ENCODE measurements at regions not wholly inside any gene's neighbourhood (a gene's known extent, or its start where the extent isn't known, plus 50 kb on each side); places are given as distances from the start of the nearest gene placed in this dataset.

DNA sequence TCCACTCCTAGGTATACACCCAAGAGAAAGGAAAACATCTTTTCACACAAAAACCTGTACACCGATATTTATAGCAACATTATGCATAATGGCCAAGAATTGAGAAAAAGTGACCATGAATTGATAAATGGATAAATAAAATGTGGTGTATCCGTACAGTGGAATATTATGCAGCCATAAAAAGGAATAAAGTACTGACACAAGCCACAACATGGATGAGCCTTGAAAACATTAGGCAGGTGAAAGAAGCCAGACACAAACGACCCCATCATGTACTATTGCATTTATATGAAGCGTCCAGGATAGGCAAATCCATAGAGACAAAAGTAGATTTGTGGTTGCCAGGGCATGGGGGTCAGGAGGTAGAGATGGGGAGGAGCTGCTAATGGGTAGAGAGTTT, 64.2 kb upstream of the SLC6A6 start:
- H3K27me3 ChIP-seq = no peaks in the 10 kb centered on the region
- no peak overlapping the region for H3K27ac ChIP-seq
- no peak overlapping the region for H3K4me3 Mint-ChIP-seq
- H3K27ac Mint-ChIP-seq = peak overlapping the region; percentile 35
- no peak overlapping the region for H3K9ac ChIP-seq
- no peak overlapping the region for H3K4me3 ChIP-seq
- H4K20me1 ChIP-seq (ENCODE audit: low read depth) = no peaks in the 10 kb centered on the region
- H3K9me3 ChIP-seq (ENCODE audit: low read depth) = no peaks in the 10 kb centered on the region
- H3K36me3 ChIP-seq = no peaks in the 10 kb centered on the region
- peaks cover 12% of the 10 kb centered on the region for H3K27me3 Mint-ChIP-seq (ENCODE audit: insufficient read depth, low read depth)
- TF ChIP-seq EZH2phosphoT487 (IDR thresholded peaks at IDR 0.05) (no peak), EZH2 (IDR thresholded peaks at IDR 0.05) (no peak)
- TF ChIP-seq, protein P1, sequence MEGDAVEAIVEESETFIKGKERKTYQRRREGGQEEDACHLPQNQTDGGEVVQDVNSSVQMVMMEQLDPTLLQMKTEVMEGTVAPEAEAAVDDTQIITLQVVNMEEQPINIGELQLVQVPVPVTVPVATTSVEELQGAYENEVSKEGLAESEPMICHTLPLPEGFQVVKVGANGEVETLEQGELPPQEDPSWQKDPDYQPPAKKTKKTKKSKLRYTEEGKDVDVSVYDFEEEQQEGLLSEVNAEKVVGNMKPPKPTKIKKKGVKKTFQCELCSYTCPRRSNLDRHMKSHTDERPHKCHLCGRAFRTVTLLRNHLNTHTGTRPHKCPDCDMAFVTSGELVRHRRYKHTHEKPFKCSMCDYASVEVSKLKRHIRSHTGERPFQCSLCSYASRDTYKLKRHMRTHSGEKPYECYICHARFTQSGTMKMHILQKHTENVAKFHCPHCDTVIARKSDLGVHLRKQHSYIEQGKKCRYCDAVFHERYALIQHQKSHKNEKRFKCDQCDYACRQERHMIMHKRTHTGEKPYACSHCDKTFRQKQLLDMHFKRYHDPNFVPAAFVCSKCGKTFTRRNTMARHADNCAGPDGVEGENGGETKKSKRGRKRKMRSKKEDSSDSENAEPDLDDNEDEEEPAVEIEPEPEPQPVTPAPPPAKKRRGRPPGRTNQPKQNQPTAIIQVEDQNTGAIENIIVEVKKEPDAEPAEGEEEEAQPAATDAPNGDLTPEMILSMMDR (IDR thresholded peaks at IDR 0.05) = no peak
- H3K4me1 Mint-ChIP-seq = peaks cover 15% of the 10 kb centered on the region
- no peak overlapping the region for H2AFZ ChIP-seq (replicated peaks)
- no peaks in the 10 kb centered on the region for H3F3A ChIP-seq (ENCODE audit: low read depth)
- H3K9me3 Mint-ChIP-seq = no peaks in the 10 kb centered on the region
- no peaks in the 10 kb centered on the region for H3K79me2 ChIP-seq (ENCODE audit: low read depth)
- no peaks in the 10 kb centered on the region for H3K36me3 Mint-ChIP-seq
- H3K4me1 ChIP-seq = no peaks in the 10 kb centered on the region
- H3K4me2 ChIP-seq = no peak overlapping the region
- no peak for DNase-seq (ENCODE audit: low spot score)

DNA sequence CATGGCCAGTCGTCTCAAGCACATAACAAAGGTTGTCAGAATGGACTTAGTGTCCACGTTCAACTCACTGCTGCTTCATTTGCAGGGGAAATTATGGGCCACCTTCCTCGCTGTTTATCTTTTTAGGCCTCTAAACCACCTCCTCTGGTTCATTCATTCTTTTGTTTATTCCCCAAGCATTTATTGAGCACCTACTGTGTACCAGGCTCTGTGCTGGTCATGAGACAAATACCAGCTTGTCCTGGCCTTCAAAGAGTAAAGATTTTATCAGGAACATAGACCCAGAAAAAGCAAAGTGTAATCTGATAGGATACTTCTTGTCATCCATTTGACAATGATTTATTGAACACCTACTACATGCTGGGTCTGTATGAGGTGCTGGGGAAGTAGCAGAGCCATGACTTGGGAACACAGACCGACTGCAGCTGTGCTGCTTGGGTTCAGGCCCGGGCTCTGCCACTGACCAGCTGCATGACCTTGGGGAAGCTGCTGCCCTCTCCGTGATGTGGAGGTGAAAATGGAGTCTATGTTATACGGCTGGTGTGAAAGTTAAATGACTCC, 63.4 kb upstream of the SLC6A6 start:
- H3K79me2 ChIP-seq (ENCODE audit: low read depth) = no peaks in the 10 kb centered on the region
- H3K4me3 ChIP-seq = no peak overlapping the region
- H3K27ac ChIP-seq = no peak overlapping the region
- no peaks in the 10 kb centered on the region for H3K27me3 ChIP-seq
- H3F3A ChIP-seq (ENCODE audit: low read depth) = peaks cover 2% of the 10 kb centered on the region
- H3K9me3 Mint-ChIP-seq = no peaks in the 10 kb centered on the region
- peak overlapping the region; percentile 5 for H3K4me3 Mint-ChIP-seq
- no peak overlapping the region for H3K27ac Mint-ChIP-seq
- H3K9ac ChIP-seq = no peak overlapping the region
- no peak overlapping the region for H3K4me2 ChIP-seq
- TF ChIP-seq EZH2phosphoT487 (IDR thresholded peaks at IDR 0.05) (no peak), EZH2 (IDR thresholded peaks at IDR 0.05) (no peak)
- TF ChIP-seq, protein P1 (IDR thresholded peaks at IDR 0.05) = no peak
- H3K9me3 ChIP-seq (ENCODE audit: low read depth) = no peaks in the 10 kb centered on the region
- no peaks in the 10 kb centered on the region for H3K36me3 ChIP-seq
- H3K27me3 Mint-ChIP-seq (ENCODE audit: insufficient read depth, low read depth) = peaks cover 13% of the 10 kb centered on the region
- H3K36me3 Mint-ChIP-seq = no peaks in the 10 kb centered on the region
- H4K20me1 ChIP-seq (ENCODE audit: low read depth) = no peaks in the 10 kb centered on the region
- H2AFZ ChIP-seq (replicated peaks) = no peak overlapping the region
- DNase-seq (ENCODE audit: low spot score) = no peak
- peaks cover 20% of the 10 kb centered on the region for H3K4me1 Mint-ChIP-seq
- H3K4me1 ChIP-seq = peaks cover 6% of the 10 kb centered on the region

DNA sequence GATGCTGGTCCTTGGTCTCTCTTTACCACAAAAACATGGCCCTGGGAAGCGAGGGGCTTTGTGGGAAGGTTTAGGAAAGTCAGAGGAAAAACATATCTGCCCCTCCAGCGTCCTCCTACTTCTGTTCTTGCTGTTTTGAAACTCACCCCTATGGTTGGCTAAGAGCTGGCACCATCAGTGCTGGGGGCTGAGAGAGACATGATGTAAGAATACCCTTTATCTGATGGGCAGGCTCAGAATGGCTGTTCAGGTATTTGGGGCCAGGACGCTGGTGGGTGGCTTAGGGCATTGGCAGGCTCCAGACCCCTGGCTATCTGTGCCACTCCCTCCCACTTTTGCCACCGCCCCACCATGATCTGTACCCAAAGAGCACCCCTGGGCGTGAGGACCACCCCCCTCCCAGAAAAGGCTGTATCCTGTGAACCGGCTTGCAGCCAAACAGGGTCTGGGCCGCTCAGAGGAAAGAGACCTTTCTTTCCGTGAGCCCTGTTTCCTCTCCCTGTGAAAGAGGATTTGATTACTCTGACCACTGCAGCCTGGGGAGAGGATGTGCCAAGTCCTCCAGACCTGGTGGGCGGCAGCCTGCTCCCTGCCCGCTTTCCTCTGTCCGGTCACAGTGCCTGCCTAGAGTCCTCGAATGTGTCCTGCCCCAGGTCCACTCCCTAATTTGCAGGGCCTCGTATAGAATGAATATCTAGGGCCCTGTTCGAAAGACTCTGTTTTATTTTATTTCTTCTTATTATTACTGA, 61.3 kb upstream of the SLC6A6 start:
- H3K4me3 Mint-ChIP-seq = no peak overlapping the region
- H3K27me3 Mint-ChIP-seq (ENCODE audit: insufficient read depth, low read depth) = peaks cover 10% of the 10 kb centered on the region
- Histone ChIP-seq H3K4me1 (peaks cover 26% of the 10 kb centered on the region), H4K20me1 (ENCODE audit: low read depth) (no peaks in the 10 kb centered on the region), H3K79me2 (ENCODE audit: low read depth) (no peaks in the 10 kb centered on the region), H3K27me3 (no peaks in the 10 kb centered on the region), H3K9ac (no peak overlapping the region), H3F3A (ENCODE audit: low read depth) (peaks cover 6% of the 10 kb centered on the region), H2AFZ (replicated peaks) (peak overlapping the region; percentile 42), H3K36me3 (no peaks in the 10 kb centered on the region), H3K27ac (no peak overlapping the region), H3K4me2 (no peak overlapping the region), H3K4me3 (no peak overlapping the region), H3K9me3 (ENCODE audit: low read depth) (no peaks in the 10 kb centered on the region)
- H3K36me3 Mint-ChIP-seq = no peaks in the 10 kb centered on the region
- TF ChIP-seq, protein P1 (IDR thresholded peaks at IDR 0.05) = no peak
- TF ChIP-seq EZH2 (IDR thresholded peaks at IDR 0.05) (no peak), EZH2phosphoT487 (IDR thresholded peaks at IDR 0.05) (no peak)
- no peak overlapping the region for H3K27ac Mint-ChIP-seq
- peaks cover 26% of the 10 kb centered on the region for H3K4me1 Mint-ChIP-seq
- no peak for DNase-seq (ENCODE audit: low spot score)
- no peaks in the 10 kb centered on the region for H3K9me3 Mint-ChIP-seq
